ELR (cell line): ENCODE measurements at regions not wholly inside any gene's neighbourhood (a gene's known extent, or its start where the extent isn't known, plus 50 kb on each side); places are given as distances from the start of the nearest gene placed in this dataset.
"Not testable (repeated sequence)": the region's sequence is repeated elsewhere in the genome, so short reads cannot be mapped to it uniquely, and the experiment has no call there.

Source experiments
- DNase-seq: peaks from one replicate; pipeline ENCODE4 v3.0.0-alpha.2; 2015; ENCODE audit warnings: low read depth

- not testable (repeated sequence) for DNase-seq
These were observed 280.0 kb downstream of the GOLGA6L6 start for GRCh38 chr15:20261321-20262280.

- DNase-seq: not testable (repeated sequence)
These were observed 280.9 kb downstream of the GOLGA6L6 start for GRCh38 chr15:20260650-20261049.

GRCh38 chr15:20259559-20260190 lies 281.9 kb downstream of the GOLGA6L6 start:
- not testable (repeated sequence) for DNase-seq

- DNase-seq: not testable (repeated sequence)
These were observed 285.2 kb downstream of the GOLGA6L6 start for GRCh38 chr15:20256394-20256793.

GRCh38 chr15:20255641-20256040 lies 286.0 kb downstream of the GOLGA6L6 start:
- not testable (repeated sequence) for DNase-seq

- not testable (repeated sequence) for DNase-seq
These were observed 288.5 kb downstream of the GOLGA6L6 start for GRCh38 chr15:20253047-20253615.

- not testable (repeated sequence) for DNase-seq
These were observed 289.6 kb downstream of the GOLGA6L6 start for GRCh38 chr15:20252040-20252439.

- DNase-seq: not testable (repeated sequence)
These were observed 290.2 kb downstream of the GOLGA6L6 start for GRCh38 chr15:20251214-20252005.

- DNase-seq: not testable (repeated sequence)
These were observed 291.4 kb downstream of the GOLGA6L6 start for GRCh38 chr15:20250206-20250605.

- not testable (repeated sequence) for DNase-seq
These were observed 292.0 kb downstream of the GOLGA6L6 start for GRCh38 chr15:20249677-20249970.

GRCh38 chr15:20248434-20248833 lies 293.2 kb downstream of the GOLGA6L6 start:
- DNase-seq: not testable (repeated sequence)

GRCh38 chr15:20247137-20247536 lies 294.5 kb downstream of the GOLGA6L6 start:
- not testable (repeated sequence) for DNase-seq

GRCh38 chr15:20246624-20247023 lies 295.0 kb downstream of the GOLGA6L6 start:
- DNase-seq: not testable (repeated sequence)

GRCh38 chr15:20245856-20246255 lies 295.7 kb downstream of the GOLGA6L6 start:
- not testable (repeated sequence) for DNase-seq

GRCh38 chr15:20244792-20245191 lies 296.8 kb downstream of the GOLGA6L6 start:
- not testable (repeated sequence) for DNase-seq

GRCh38 chr15:20243486-20244240 lies 297.9 kb downstream of the GOLGA6L6 start:
- DNase-seq: not testable (repeated sequence)

- DNase-seq: not testable (repeated sequence)
These were observed 301.2 kb downstream of the GOLGA6L6 start for GRCh38 chr15:20240366-20240917.

GRCh38 chr15:20239186-20239585 lies 302.4 kb downstream of the GOLGA6L6 start:
- not testable (repeated sequence) for DNase-seq

- not testable (repeated sequence) for DNase-seq
These were observed 304.2 kb downstream of the GOLGA6L6 start for GRCh38 chr15:20237256-20238020.

GRCh38 chr15:20235728-20236127 lies 305.9 kb downstream of the GOLGA6L6 start:
- DNase-seq: not testable (repeated sequence)
